Endothelial cell of umbilical vein (primary cell): ENCODE measurements at regions not wholly inside any gene's neighbourhood (a gene's known extent, or its start where the extent isn't known, plus 50 kb on each side); places are given as distances from the start of the nearest gene placed in this dataset.

Experiments used
- BruUV-seq: library from RNA; stranded (reverse); fragments of 400-500 nt; replicated peaks from 2 replicates; lab custom pipeline; 2021; lab: Mats Ljungman, UMichigan
- CTCF ChIA-PET: fragments of 300-600, 350-600 bp; sonication (Branson Sonifier 250); formaldehyde crosslinking; loops from one replicate; lab custom pipeline; 2021; ENCODE audit warnings: antibody characterized with exemption, inconsistent platforms; lab: Charles Lee
- POLR2A ChIA-PET: fragments of 300-600, 350-600 bp; sonication (Branson Sonifier 250); formaldehyde crosslinking; loops from one replicate; lab custom pipeline; 2021; ENCODE audit warnings: antibody characterized with exemption, inconsistent platforms; lab: Charles Lee
- DNase-seq: peaks from one replicate; pipeline ENCODE4 v3.0.0-alpha.2; 2011; ENCODE audit warnings: low read depth, low spot score
- FAIRE-seq: peaks from 2 replicates; lab custom pipeline; 2011; peaks lifted over from hg19 to GRCh38; lab: Jason Lieb, UNC
- H2AFZ ChIP-seq: 2 replicates; pipeline ENCODE4 v1.6.0; 2012; ENCODE audit warnings: low read depth, low read length, control low read depth, inconsistent platforms
- H3K27ac ChIP-seq: 2 replicates; pipeline ENCODE4 v1.5.1; 2011; ENCODE audit warnings: low read depth, mild to moderate bottlenecking, control low read depth, low read length, moderate library complexity; ENCODE audit not compliant: insufficient read depth
- H3K27me3 ChIP-seq, 2 experiments: 2 replicates each; pipeline versions ENCODE4 v1.6.0 to v1.6.1; 2011; ENCODE audit warnings: low read length in 2 of 2, mixed read lengths in 1 of 2; ENCODE audit not compliant: control insufficient read depth in 2 of 2, insufficient read depth in 2 of 2
- H3K36me3 ChIP-seq, 2 experiments: 2 replicates in 1 of 2; 3 replicates in 1 of 2; pipeline ENCODE4 v1.5.1; 2011; ENCODE audit warnings: low read length in 2 of 2, mild to moderate bottlenecking in 1 of 2, moderate library complexity in 1 of 2; ENCODE audit not compliant: control insufficient read depth in 2 of 2, insufficient read depth in 2 of 2; ENCODE audit errors: extremely low read depth in 1 of 2
- H3K4me1 ChIP-seq: 3 replicates; pipeline ENCODE4 v1.5.1; 2011; ENCODE audit warnings: mild to moderate bottlenecking, low read length; ENCODE audit not compliant: control insufficient read depth, insufficient read depth; ENCODE audit errors: extremely low read depth
- H3K4me2 ChIP-seq: 2 replicates; pipeline ENCODE4 v1.6.1; 2011; ENCODE audit warnings: low read length, control low read depth, mixed read lengths; ENCODE audit not compliant: insufficient read depth
- H3K4me3 ChIP-seq, 3 experiments: fragments of 200-600 bp in 1 of 3; sonication (generic), shearing (Covaris generic) in 1 of 3; replicated peaks in 1 of 3; 2 replicates each; pipeline ENCODE4 v1.5.1; 2011 to 2016; ENCODE audit warnings: control low read depth in 3 of 3, low read length in 3 of 3, mild to moderate bottlenecking in 2 of 3, inconsistent platforms in 1 of 3, low read depth in 1 of 3, moderate library complexity in 1 of 3; ENCODE audit not compliant: insufficient read depth in 1 of 3
- H3K79me2 ChIP-seq: 2 replicates; pipeline ENCODE4 v1.6.0; 2012; ENCODE audit warnings: low read length, inconsistent platforms; ENCODE audit not compliant: control insufficient read depth, insufficient read depth
- H3K9ac ChIP-seq: replicated peaks from 2 replicates; pipeline ENCODE3; 2011; ENCODE audit warnings: low read length, control low read depth; ENCODE audit not compliant: insufficient read depth; ENCODE audit errors: extremely low read depth
- H3K9me1 ChIP-seq: replicated peaks from 3 replicates; pipeline ENCODE4 v1.6.0; 2011; ENCODE audit warnings: mild to moderate bottlenecking, low read length; ENCODE audit not compliant: control insufficient read depth, insufficient read depth; ENCODE audit errors: extremely low read depth
- H3K9me3 ChIP-seq: replicated peaks from 2 replicates; pipeline ENCODE4 v1.5.1; 2012; ENCODE audit warnings: low read length, inconsistent platforms; ENCODE audit not compliant: control insufficient read depth, insufficient read depth
- H4K20me1 ChIP-seq: replicated peaks from 2 replicates; pipeline ENCODE3; 2011; ENCODE audit warnings: mild to moderate bottlenecking, low read length; ENCODE audit not compliant: control insufficient read depth, insufficient read depth; ENCODE audit errors: extremely low read depth
- EZH2 ChIP-seq: IDR thresholded peaks from 2 replicates; pipeline ENCODE4 v1.6.1; 2012; ENCODE audit warnings: borderline replicate concordance, low read depth, mild to moderate bottlenecking, moderate library complexity, low read length, inconsistent platforms; ENCODE audit not compliant: severe bottlenecking
- FOS ChIP-seq: IDR thresholded peaks from 2 replicates; pipeline ENCODE4 v1.6.1; 2011; ENCODE audit warnings: mild to moderate bottlenecking, low read length, moderate library complexity, borderline replicate concordance; ENCODE audit not compliant: insufficient read depth
- GATA2 ChIP-seq: IDR thresholded peaks from 2 replicates; pipeline ENCODE4 v1.7.0; 2011; ENCODE audit warnings: low read depth, mild to moderate bottlenecking, moderate library complexity, mixed read lengths, low read length; ENCODE audit not compliant: insufficient read length, insufficient read depth
- JUN ChIP-seq: IDR thresholded peaks from 2 replicates; pipeline ENCODE4 v1.6.1; 2011; ENCODE audit warnings: borderline replicate concordance, low read depth; ENCODE audit not compliant: insufficient read length, insufficient read depth
- MYC ChIP-seq: IDR thresholded peaks from one replicate; pipeline ENCODE4 v1.6.1; 2011; ENCODE audit warnings: mild to moderate bottlenecking, low read depth, low read length
- POLR2A ChIP-seq: IDR thresholded peaks from 2 replicates; pipeline ENCODE4 v1.6.1; 2012; ENCODE audit warnings: low read depth, mild to moderate bottlenecking, control low read depth, low read length
- POLR2AphosphoS5 ChIP-seq: IDR thresholded peaks from 2 replicates; pipeline ENCODE4 v1.6.1; 2012; ENCODE audit warnings: low read depth, mild to moderate bottlenecking, control low read depth, low read length, moderate library complexity; ENCODE audit not compliant: insufficient read depth
- dilution Hi-C: fragments of 300-500 bp; cut with MboI; formaldehyde crosslinking; loops from one replicate; pipeline ENCODE4 v1.15.0; 2019; ENCODE audit warnings: low sequenced_read_pairs; ENCODE audit not compliant: extremely low pct_ligation_motif_present
- intact Hi-C: fragments of 100-400 bp; cut with micrococcal nuclease; formaldehyde crosslinking; loops from one replicate; pipeline ENCODE4 v1.10.0; 2022
- TF ChIP-seq, protein P1 (sequence below): IDR thresholded peaks from 2 replicates; pipeline ENCODE4 v1.6.1; 2011; ENCODE audit not compliant: insufficient read depth, insufficient read length
- TF ChIP-seq, protein P2 (sequence below), 2 donors: IDR thresholded peaks; 1 replicate in 1 of 2; 2 replicates in 1 of 2; pipeline ENCODE4 v1.5.1; 2011; ENCODE audit warnings: low read length in 2 of 2, mild to moderate bottlenecking in 2 of 2, moderate library complexity in 2 of 2, control low read depth in 1 of 2, inconsistent platforms in 1 of 2, low read depth in 1 of 2; ENCODE audit not compliant: insufficient read depth in 1 of 2; ENCODE audit errors: extremely low read depth in 1 of 2

DNA sequence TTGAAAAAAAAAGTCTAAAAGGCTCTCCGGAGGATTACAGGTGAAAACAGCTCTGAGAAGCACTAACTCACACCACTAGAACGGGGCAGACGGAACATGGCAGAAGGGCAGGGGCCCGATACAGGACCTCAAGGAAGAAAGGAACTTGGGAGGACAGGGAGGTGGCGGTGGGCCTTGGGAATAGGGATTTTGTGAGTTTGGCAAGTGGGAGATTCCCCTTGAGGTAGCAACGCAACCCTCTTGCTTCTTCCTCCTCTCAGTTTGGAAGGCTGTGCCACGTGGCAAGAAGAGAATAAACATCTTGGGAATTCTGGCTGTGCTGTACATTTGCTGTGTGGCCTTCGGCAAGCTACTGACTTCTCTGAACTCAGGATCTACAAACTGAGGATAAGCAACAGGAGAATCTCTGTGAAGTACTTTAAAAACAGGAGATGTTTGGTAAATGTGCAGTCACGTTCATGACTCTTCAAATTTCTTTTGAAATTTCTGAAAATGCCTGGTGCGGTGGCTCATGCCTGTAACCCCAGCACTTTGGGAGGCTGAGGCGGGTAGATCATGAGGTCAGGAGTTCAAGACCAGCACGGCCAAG, 220.8 kb downstream of the BCAS1 start:
- no peaks in the 10 kb centered on the region for H3K27me3 ChIP-seq
- ChIA-PET CTCF (no interaction called here), POLR2A (no interaction called here)
- no peaks in the 10 kb centered on the region for H4K20me1 ChIP-seq
- H2AFZ ChIP-seq: no peak overlapping the region
- H3K4me1 ChIP-seq: no peaks in the 10 kb centered on the region
- H3K9me1 ChIP-seq: no peaks in the 10 kb centered on the region
- H3K4me2 ChIP-seq: no peak overlapping the region
- DNase-seq (no peak), FAIRE-seq (no peak)
- intact Hi-C loops: no loop called here
- H3K79me2 ChIP-seq: no peaks in the 10 kb centered on the region
- no peak overlapping the region for H3K9ac ChIP-seq
- H3K9me3 ChIP-seq: no peaks in the 10 kb centered on the region
- dilution Hi-C loops: no loop called here
- TF ChIP-seq, protein P1, sequence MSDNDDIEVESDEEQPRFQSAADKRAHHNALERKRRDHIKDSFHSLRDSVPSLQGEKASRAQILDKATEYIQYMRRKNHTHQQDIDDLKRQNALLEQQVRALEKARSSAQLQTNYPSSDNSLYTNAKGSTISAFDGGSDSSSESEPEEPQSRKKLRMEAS: no peak
- TF ChIP-seq JUN (no peak), MYC (no peak), FOS (no peak)
- H3K36me3 ChIP-seq: no peaks in the 10 kb centered on the region
- H3K27ac ChIP-seq: no peak overlapping the region
- H3K4me3 ChIP-seq: no peak overlapping the region
- BruUV-seq: no TSS peak

DNA sequence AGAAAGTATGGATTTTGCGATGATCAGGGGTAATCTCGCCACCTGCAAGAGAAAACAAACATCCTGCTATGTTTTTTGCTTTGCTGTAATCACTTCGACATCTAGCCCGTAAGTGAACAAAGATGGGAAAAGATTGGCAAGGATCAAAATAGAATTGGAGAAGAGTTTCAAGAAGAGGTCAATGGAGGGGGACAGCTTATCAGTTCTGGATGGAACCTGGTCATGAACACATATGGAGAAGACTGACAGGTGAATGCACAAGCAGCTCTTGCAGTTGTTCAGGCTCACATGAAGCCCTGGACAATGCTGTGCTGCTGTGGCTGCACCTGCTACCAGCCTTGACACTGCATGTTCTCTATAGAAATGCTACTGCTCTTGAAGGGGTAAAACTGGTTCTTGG, 222.1 kb downstream of the BCAS1 start:
- H3K9me1 ChIP-seq: no peaks in the 10 kb centered on the region
- H3K79me2 ChIP-seq: no peaks in the 10 kb centered on the region
- no TSS peak for BruUV-seq
- ChIA-PET CTCF (interaction anchor here (0.8 kb wide), 1 partner anchor 22 kb away, joined by 3 read pairs; no protein-coding TSS in a partner anchor), POLR2A (no interaction called here)
- H3K9me3 ChIP-seq: no peaks in the 10 kb centered on the region
- intact Hi-C loops (no loop called here), dilution Hi-C loops (no loop called here)
- FAIRE-seq: no peak
- H3K4me3 ChIP-seq: no peak overlapping the region
- H3K4me1 ChIP-seq: no peaks in the 10 kb centered on the region
- DNase-seq: no peak
- H2AFZ ChIP-seq: no peak overlapping the region
- H3K4me2 ChIP-seq: no peak overlapping the region
- H3K36me3 ChIP-seq: no peaks in the 10 kb centered on the region
- no peak overlapping the region for H3K27ac ChIP-seq
- H3K9ac ChIP-seq: no peak overlapping the region
- TF ChIP-seq FOS (no peak), EZH2 (no peak), POLR2AphosphoS5 (no peak), MYC (no peak), GATA2 (no peak), POLR2A (no peak), JUN (no peak)
- TF ChIP-seq, protein P2, sequence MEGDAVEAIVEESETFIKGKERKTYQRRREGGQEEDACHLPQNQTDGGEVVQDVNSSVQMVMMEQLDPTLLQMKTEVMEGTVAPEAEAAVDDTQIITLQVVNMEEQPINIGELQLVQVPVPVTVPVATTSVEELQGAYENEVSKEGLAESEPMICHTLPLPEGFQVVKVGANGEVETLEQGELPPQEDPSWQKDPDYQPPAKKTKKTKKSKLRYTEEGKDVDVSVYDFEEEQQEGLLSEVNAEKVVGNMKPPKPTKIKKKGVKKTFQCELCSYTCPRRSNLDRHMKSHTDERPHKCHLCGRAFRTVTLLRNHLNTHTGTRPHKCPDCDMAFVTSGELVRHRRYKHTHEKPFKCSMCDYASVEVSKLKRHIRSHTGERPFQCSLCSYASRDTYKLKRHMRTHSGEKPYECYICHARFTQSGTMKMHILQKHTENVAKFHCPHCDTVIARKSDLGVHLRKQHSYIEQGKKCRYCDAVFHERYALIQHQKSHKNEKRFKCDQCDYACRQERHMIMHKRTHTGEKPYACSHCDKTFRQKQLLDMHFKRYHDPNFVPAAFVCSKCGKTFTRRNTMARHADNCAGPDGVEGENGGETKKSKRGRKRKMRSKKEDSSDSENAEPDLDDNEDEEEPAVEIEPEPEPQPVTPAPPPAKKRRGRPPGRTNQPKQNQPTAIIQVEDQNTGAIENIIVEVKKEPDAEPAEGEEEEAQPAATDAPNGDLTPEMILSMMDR (IDR thresholded peaks at IDR 0.05; ENCODE audit: extremely low read depth in 1 of 2, insufficient read depth in 1 of 2, low read depth in 1 of 2, low read length in 2 of 2): no peak
- TF ChIP-seq, protein P1: no peak
- no peaks in the 10 kb centered on the region for H4K20me1 ChIP-seq
- no peaks in the 10 kb centered on the region for H3K27me3 ChIP-seq
